ENCODE measurements at regions not wholly inside any gene's neighbourhood (a gene's known extent, or its start where the extent isn't known, plus 50 kb on each side); places are given as distances from the start of the nearest gene placed in this dataset.

DNA sequence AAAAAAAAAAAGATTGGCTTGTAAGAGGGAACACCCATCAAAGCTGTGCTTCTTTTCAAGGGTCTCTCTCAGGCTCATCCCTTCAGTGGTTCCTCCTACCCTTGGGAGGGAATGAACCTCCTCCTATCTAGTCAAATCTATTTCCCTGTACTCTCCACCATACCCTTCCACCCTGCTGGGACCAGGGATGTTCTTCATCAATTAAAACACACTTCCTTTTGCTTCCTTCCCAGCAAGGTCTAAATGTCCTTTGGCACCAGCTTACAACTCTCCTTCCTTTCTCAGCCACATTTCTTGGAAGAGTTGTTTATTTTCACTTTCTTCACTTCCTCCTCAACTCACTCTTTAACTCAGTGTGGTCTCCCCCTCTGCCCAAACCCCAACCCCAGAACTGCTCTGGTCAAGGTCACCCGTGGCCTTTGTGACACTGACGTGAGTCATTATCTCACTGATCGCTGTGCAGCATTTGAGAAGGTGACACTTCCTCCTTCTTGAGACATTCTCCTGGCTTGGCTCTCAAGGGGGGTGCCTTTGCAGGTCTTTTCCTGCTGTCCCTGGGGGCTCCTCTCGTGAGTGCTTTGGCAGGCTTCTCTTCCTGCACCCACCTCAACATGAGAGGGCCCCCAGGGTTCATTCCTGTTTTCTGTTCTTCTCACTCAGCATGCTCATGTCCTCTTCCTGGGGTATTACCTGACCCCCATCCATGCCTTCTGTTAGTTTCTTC, 210.5 kb upstream of the TLE3 start:
- Mint-ChIP-seq H3K27me3 (ENCODE audit: unreplicated experiment) (peaks cover 2% of the 10 kb centered on the region), H3K4me3 (ENCODE audit: unreplicated experiment) (no peak overlapping the region), H3K9me3 (ENCODE audit: unreplicated experiment) (no peaks in the 10 kb centered on the region), H3K4me1 (ENCODE audit: low read depth, unreplicated experiment) (no peaks in the 10 kb centered on the region), H3K27ac (ENCODE audit: unreplicated experiment) (no peak overlapping the region), H3K36me3 (ENCODE audit: unreplicated experiment) (no peaks in the 10 kb centered on the region)
- no peak for TF ChIP-seq CTCF (IDR thresholded peaks at IDR 0.05; ENCODE audit: partially characterized antibody, unreplicated experiment)
- DNase-seq: no peak

GRCh38 chr15:70306582-70306981, 208.9 kb upstream of the TLE3 start:
- DNase-seq: no peak
- Mint-ChIP-seq H3K4me1 (ENCODE audit: low read depth, unreplicated experiment) (no peaks in the 10 kb centered on the region), H3K4me3 (ENCODE audit: unreplicated experiment) (no peak overlapping the region), H3K27ac (ENCODE audit: unreplicated experiment) (no peak overlapping the region), H3K36me3 (ENCODE audit: unreplicated experiment) (no peaks in the 10 kb centered on the region), H3K9me3 (ENCODE audit: unreplicated experiment) (no peaks in the 10 kb centered on the region), H3K27me3 (ENCODE audit: unreplicated experiment) (peaks cover 2% of the 10 kb centered on the region)
- no peak for TF ChIP-seq CTCF (IDR thresholded peaks at IDR 0.05; ENCODE audit: partially characterized antibody, unreplicated experiment)

GRCh38 chr15:70306081-70306480, 208.4 kb upstream of the TLE3 start:
- no peak for TF ChIP-seq CTCF (IDR thresholded peaks at IDR 0.05; ENCODE audit: partially characterized antibody, unreplicated experiment)
- no peak for DNase-seq
- no peak overlapping the region for H3K27ac Mint-ChIP-seq (ENCODE audit: unreplicated experiment)
- no peak overlapping the region for H3K4me3 Mint-ChIP-seq (ENCODE audit: unreplicated experiment)
- no peaks in the 10 kb centered on the region for H3K36me3 Mint-ChIP-seq (ENCODE audit: unreplicated experiment)
- no peaks in the 10 kb centered on the region for H3K4me1 Mint-ChIP-seq (ENCODE audit: low read depth, unreplicated experiment)
- no peaks in the 10 kb centered on the region for H3K9me3 Mint-ChIP-seq (ENCODE audit: unreplicated experiment)
- H3K27me3 Mint-ChIP-seq (ENCODE audit: unreplicated experiment): peaks cover 2% of the 10 kb centered on the region

DNA sequence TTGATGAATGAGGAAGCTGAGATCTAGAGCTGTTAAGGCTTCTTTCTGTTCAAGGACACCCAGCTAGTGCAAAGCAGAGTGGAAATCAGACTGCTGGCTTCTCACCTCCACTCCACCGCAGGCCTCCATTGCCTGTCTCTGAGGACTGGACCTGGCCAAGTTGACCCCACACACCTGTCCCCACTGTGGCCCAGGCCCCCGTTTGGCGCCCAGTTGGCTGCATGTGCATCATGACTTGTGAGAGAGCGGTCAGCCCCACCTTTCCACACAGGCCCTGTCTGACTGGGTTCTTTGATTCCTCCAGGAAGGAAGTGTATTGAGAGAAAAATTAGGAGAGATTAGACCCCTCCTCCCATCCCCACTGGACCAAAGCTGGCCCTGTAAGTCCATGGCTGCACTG, 206.3 kb upstream of the TLE3 start:
- no peak for TF ChIP-seq CTCF (IDR thresholded peaks at IDR 0.05; ENCODE audit: partially characterized antibody, unreplicated experiment)
- DNase-seq: no peak
- Mint-ChIP-seq H3K36me3 (ENCODE audit: unreplicated experiment) (no peaks in the 10 kb centered on the region), H3K27ac (ENCODE audit: unreplicated experiment) (no peak overlapping the region), H3K4me3 (ENCODE audit: unreplicated experiment) (no peak overlapping the region), H3K27me3 (ENCODE audit: unreplicated experiment) (peaks cover 2% of the 10 kb centered on the region), H3K9me3 (ENCODE audit: unreplicated experiment) (no peaks in the 10 kb centered on the region), H3K4me1 (ENCODE audit: low read depth, unreplicated experiment) (no peaks in the 10 kb centered on the region)

DNA sequence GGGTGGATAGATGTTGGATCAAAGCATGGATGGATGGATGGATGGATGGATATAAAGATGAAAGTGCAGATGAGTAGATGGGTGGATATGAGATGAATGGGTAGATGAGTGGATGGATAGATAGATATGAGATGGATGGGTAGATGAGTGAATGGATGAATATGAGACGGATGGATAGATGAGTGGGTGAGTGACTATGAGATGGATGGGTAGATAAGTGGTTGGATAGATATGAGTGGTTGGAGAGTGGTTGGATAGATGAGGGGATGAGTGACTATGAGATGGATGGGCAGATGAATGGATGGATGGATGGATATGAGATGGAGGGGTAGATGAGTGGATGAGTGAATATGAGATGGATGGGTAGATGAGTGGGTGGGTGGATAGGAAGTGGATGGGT, 204.6 kb upstream of the TLE3 start:
- Mint-ChIP-seq H3K36me3 (ENCODE audit: unreplicated experiment) (no peaks in the 10 kb centered on the region), H3K27ac (ENCODE audit: unreplicated experiment) (no peak overlapping the region), H3K27me3 (ENCODE audit: unreplicated experiment) (peaks cover 2% of the 10 kb centered on the region), H3K4me1 (ENCODE audit: low read depth, unreplicated experiment) (no peaks in the 10 kb centered on the region), H3K9me3 (ENCODE audit: unreplicated experiment) (no peaks in the 10 kb centered on the region), H3K4me3 (ENCODE audit: unreplicated experiment) (no peak overlapping the region)
- no peak for TF ChIP-seq CTCF (IDR thresholded peaks at IDR 0.05; ENCODE audit: partially characterized antibody, unreplicated experiment)
- DNase-seq: no peak
